ENCODE measurements at regions not wholly inside any gene's neighbourhood (a gene's known extent, or its start where the extent isn't known, plus 50 kb on each side); places are given as distances from the start of the nearest gene placed in this dataset.

GRCh38 chrX:146186540-146186939, 368.9 kb downstream of the SLITRK2 start:
- H3K4me3 Mint-ChIP-seq = no peak overlapping the region
- H3K36me3 Mint-ChIP-seq = no peaks in the 10 kb centered on the region
- H3K27ac Mint-ChIP-seq = no peak overlapping the region
- peaks cover 0 to 10% (median 3%) of the 10 kb centered on the region in 7 donors for H3K9me3 Mint-ChIP-seq
- H3K4me1 Mint-ChIP-seq = no peaks in the 10 kb centered on the region
- no peaks in the 10 kb centered on the region for H3K27me3 Mint-ChIP-seq
- no peak for ATAC-seq (ENCODE audit: low read depth in 2 of 2)
- DNase-seq = no peak

- no peaks in the 10 kb centered on the region for H3K4me1 Mint-ChIP-seq
- H3K4me3 Mint-ChIP-seq = no peak overlapping the region
- ATAC-seq (ENCODE audit: low read depth in 2 of 2) = no peak
- DNase-seq = no peak
- H3K36me3 Mint-ChIP-seq = no peaks in the 10 kb centered on the region
- no peak overlapping the region for H3K27ac Mint-ChIP-seq
- H3K9me3 Mint-ChIP-seq = peaks cover 0 to 11% (median 3%) of the 10 kb centered on the region in 7 donors
- H3K27me3 Mint-ChIP-seq = no peaks in the 10 kb centered on the region
Observed at GRCh38 chrX:146189371-146189770, 371.7 kb downstream of the SLITRK2 start.

GRCh38 chrX:146208821-146209220, 391.2 kb downstream of the SLITRK2 start:
- DNase-seq (no peak), ATAC-seq (ENCODE audit: low read depth in 2 of 2) (no peak)
- H3K4me3 Mint-ChIP-seq = no peak overlapping the region

GRCh38 chrX:146224442-146224841, 406.8 kb downstream of the SLITRK2 start:
- ATAC-seq (ENCODE audit: low read depth in 2 of 2) = no peak
- no peaks in the 10 kb centered on the region for H3K36me3 Mint-ChIP-seq
- H3K4me1 Mint-ChIP-seq = no peaks in the 10 kb centered on the region

More at GRCh38 chrX:146208821-146209220, 391.2 kb downstream of the SLITRK2 start:
- H3K27ac Mint-ChIP-seq = no peak overlapping the region
- H3K4me1 Mint-ChIP-seq = no peaks in the 10 kb centered on the region
- no peaks in the 10 kb centered on the region for H3K36me3 Mint-ChIP-seq
- H3K27me3 Mint-ChIP-seq = no peaks in the 10 kb centered on the region
- H3K9me3 Mint-ChIP-seq = peaks cover 0 to 6% (median 2%) of the 10 kb centered on the region in 7 donors

GRCh38 chrX:146238173-146238572, 420.5 kb downstream of the SLITRK2 start:
- Mint-ChIP-seq H3K4me1 (no peaks in the 10 kb centered on the region), H3K4me3 (no peak overlapping the region), H3K9me3 (peaks cover 0 to 5% (median 3%) of the 10 kb centered on the region in 7 donors), H3K36me3 (no peaks in the 10 kb centered on the region), H3K27me3 (no peaks in the 10 kb centered on the region), H3K27ac (no peak overlapping the region)
- DNase-seq = no peak
- ATAC-seq (ENCODE audit: low read depth in 2 of 2) = no peak

More at GRCh38 chrX:146224442-146224841, 406.8 kb downstream of the SLITRK2 start:
- DNase-seq = no peak
- H3K4me3 Mint-ChIP-seq = no peak overlapping the region
- no peaks in the 10 kb centered on the region for H3K27me3 Mint-ChIP-seq
- peaks cover 0 to 15% (median 4%) of the 10 kb centered on the region in 7 donors for H3K9me3 Mint-ChIP-seq
- no peak overlapping the region for H3K27ac Mint-ChIP-seq

GRCh38 chrX:146241902-146242301, 424.3 kb downstream of the SLITRK2 start:
- H3K9me3 Mint-ChIP-seq = peaks cover 0 to 7% (median 4%) of the 10 kb centered on the region in 7 donors
- no peak overlapping the region for H3K4me3 Mint-ChIP-seq
- H3K27me3 Mint-ChIP-seq = no peaks in the 10 kb centered on the region
- H3K36me3 Mint-ChIP-seq = no peaks in the 10 kb centered on the region
- H3K27ac Mint-ChIP-seq = peak overlapping the region in 1 of 6 donors; percentile 33
- DNase-seq (no peak), ATAC-seq (ENCODE audit: low read depth in 2 of 2) (no peak)
- H3K4me1 Mint-ChIP-seq = no peaks in the 10 kb centered on the region

- no peak for DNase-seq
- H3K4me1 Mint-ChIP-seq = no peaks in the 10 kb centered on the region
- H3K27ac Mint-ChIP-seq = no peak overlapping the region
- no peak for ATAC-seq (ENCODE audit: low read depth in 2 of 2)
- H3K9me3 Mint-ChIP-seq = peaks cover 0 to 9% (median 2%) of the 10 kb centered on the region in 7 donors
- no peak overlapping the region for H3K4me3 Mint-ChIP-seq
- H3K36me3 Mint-ChIP-seq = no peaks in the 10 kb centered on the region
- no peaks in the 10 kb centered on the region for H3K27me3 Mint-ChIP-seq
Observed at GRCh38 chrX:146243041-146243440, 425.4 kb downstream of the SLITRK2 start.

GRCh38 chrX:146259207-146259606, 441.6 kb downstream of the SLITRK2 start:
- H3K27ac Mint-ChIP-seq = no peak overlapping the region
- no peaks in the 10 kb centered on the region for H3K27me3 Mint-ChIP-seq
- H3K4me3 Mint-ChIP-seq = no peak overlapping the region
- H3K9me3 Mint-ChIP-seq = peaks cover 0 to 7% (median 4%) of the 10 kb centered on the region in 7 donors
- no peaks in the 10 kb centered on the region for H3K36me3 Mint-ChIP-seq
- no peaks in the 10 kb centered on the region for H3K4me1 Mint-ChIP-seq
- DNase-seq = no peak
- ATAC-seq (ENCODE audit: low read depth in 2 of 2) = no peak

GRCh38 chrX:146264763-146265375, 447.2 kb downstream of the SLITRK2 start:
- DNase-seq (no peak), ATAC-seq (ENCODE audit: low read depth in 2 of 2) (no peak)
- Mint-ChIP-seq H3K27me3 (no peaks in the 10 kb centered on the region), H3K27ac (no peak overlapping the region), H3K4me3 (no peak overlapping the region), H3K4me1 (no peaks in the 10 kb centered on the region), H3K9me3 (peaks cover 0 to 10% (median 2%) of the 10 kb centered on the region in 7 donors), H3K36me3 (no peaks in the 10 kb centered on the region)

GRCh38 chrX:146278381-146278780, 460.8 kb downstream of the SLITRK2 start:
- ATAC-seq (ENCODE audit: low read depth in 2 of 2) = no peak
- H3K4me3 Mint-ChIP-seq = no peak overlapping the region

More at GRCh38 chrX:146278381-146278780, 460.8 kb downstream of the SLITRK2 start:
- Mint-ChIP-seq H3K4me1 (no peaks in the 10 kb centered on the region), H3K9me3 (peaks cover 0 to 12% (median 4%) of the 10 kb centered on the region in 7 donors), H3K27ac (no peak overlapping the region), H3K27me3 (no peaks in the 10 kb centered on the region), H3K36me3 (no peaks in the 10 kb centered on the region)
- no peak for DNase-seq
